ENCODE measurements at regions not wholly inside any gene's neighbourhood (a gene's known extent, or its start where the extent isn't known, plus 50 kb on each side); places are given as distances from the start of the nearest gene placed in this dataset.

DNA sequence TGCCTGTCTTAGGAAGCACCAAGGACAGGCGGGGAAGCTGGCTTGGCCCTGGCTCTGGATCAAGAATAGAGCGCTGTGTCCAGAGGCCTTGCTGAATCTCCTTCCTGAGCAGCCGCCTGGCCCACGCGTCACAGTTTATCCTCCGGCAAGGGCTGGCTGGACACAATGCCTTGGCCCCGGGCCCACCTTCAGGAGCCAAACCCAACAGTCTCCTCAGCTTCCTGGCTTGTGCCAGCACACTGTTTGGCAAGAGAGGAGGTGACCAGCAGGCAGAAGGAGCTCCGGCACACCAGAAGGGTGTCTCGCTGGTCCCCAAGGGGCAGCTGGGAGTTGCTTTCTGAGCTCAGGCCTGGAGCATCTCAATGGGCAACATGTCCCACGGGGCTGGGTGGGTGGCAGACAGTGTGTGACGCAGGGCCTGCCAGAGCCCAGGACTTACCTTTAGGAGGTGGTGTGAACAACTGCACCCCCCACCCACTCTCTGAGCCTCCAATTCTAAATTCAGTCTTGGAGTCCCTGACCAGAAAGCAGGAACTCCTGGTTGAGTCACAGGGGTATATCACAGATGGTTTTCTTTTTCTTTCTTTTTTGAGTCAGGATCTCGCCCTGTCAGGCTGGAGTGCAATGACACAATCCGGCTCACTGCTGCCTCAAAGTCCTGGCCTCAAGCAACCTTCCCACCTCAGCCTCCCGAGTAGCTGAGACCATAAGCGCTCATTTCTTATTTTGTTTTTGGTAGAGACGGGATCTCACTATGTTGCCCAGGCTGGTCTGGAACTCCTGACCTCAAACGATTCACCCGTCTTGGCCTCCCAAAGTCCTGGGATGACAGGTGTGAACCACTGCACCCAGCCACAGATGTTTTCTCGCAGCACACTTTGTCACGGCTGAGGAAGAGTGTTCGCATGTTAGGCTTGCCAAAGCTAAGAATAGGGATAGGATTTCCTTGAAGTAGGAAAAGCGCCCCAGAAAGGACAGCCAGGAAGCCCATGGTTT lies 361.2 kb downstream of the BCOR start (continued):
- TF ChIP-seq, protein P1, sequence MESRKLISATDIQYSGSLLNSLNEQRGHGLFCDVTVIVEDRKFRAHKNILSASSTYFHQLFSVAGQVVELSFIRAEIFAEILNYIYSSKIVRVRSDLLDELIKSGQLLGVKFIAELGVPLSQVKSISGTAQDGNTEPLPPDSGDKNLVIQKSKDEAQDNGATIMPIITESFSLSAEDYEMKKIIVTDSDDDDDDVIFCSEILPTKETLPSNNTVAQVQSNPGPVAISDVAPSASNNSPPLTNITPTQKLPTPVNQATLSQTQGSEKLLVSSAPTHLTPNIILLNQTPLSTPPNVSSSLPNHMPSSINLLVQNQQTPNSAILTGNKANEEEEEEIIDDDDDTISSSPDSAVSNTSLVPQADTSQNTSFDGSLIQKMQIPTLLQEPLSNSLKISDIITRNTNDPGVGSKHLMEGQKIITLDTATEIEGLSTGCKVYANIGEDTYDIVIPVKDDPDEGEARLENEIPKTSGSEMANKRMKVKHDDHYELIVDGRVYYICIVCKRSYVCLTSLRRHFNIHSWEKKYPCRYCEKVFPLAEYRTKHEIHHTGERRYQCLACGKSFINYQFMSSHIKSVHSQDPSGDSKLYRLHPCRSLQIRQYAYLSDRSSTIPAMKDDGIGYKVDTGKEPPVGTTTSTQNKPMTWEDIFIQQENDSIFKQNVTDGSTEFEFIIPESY (IDR thresholded peaks at IDR 0.05): no peak
- no peak for TF ChIP-seq TAF1 (conservative IDR thresholded peaks at IDR 0.05)
- TF ChIP-seq NR2F2 (IDR thresholded peaks at IDR 0.05): no peak
- TF ChIP-seq EGR1 (IDR thresholded peaks at IDR 0.05; ENCODE audit: low read depth in 2 of 2): no peak
- no peak for TF ChIP-seq HNF4G (IDR thresholded peaks at IDR 0.05)

- H3K9me3 ChIP-seq (ENCODE audit: control insufficient read depth in 4 of 4, low read length in 3 of 4): no peaks in the 10 kb centered on the region
- WGBS: 40% methylated on average over 7 of the region's 7 CpGs
- peaks cover 8 to 14% (median 10%) of the 10 kb centered on the region in 4 donors for H3K4me1 ChIP-seq (ENCODE audit: control insufficient read depth in 4 of 4, insufficient read depth in 4 of 4, low read length in 3 of 4)
- DNase-seq (ENCODE audit: low spot score): no peak
- H3K36me3 ChIP-seq (ENCODE audit: control insufficient read depth in 4 of 4, insufficient read depth in 3 of 4, low read depth in 1 of 4, low read length in 3 of 4): no peaks in the 10 kb centered on the region
- no peaks in the 10 kb centered on the region for H3K27me3 ChIP-seq (ENCODE audit: control insufficient read depth in 4 of 4, insufficient read depth in 4 of 4, low read length in 3 of 4)
- no peak overlapping the region for H3K9ac ChIP-seq (ENCODE audit: low read depth in 1 of 2, low read length in 2 of 2)
- no peak for TF ChIP-seq FOXA1 (IDR thresholded peaks at IDR 0.05)
- no peak for TF ChIP-seq SP1 (IDR thresholded peaks at IDR 0.05)
- TF ChIP-seq RAD21 (IDR thresholded peaks at IDR 0.05): peak; percentile 4 to 19
- peak; percentile 26 to 46 for TF ChIP-seq RXRA (IDR thresholded peaks at IDR 0.05)
- TF ChIP-seq HNF4A (conservative IDR thresholded peaks at IDR 0.05): peak in 1 of 2 donors; percentile 28
- peak; percentile 28 for TF ChIP-seq YY1 (IDR thresholded peaks at IDR 0.05)
- no peak overlapping the region for H3K4me3 ChIP-seq (ENCODE audit: low read depth in 1 of 3, low read length in 3 of 3)
- H3K27ac ChIP-seq (ENCODE audit: low read depth in 1 of 2, low read length in 2 of 2): no peak overlapping the region
Observed at GRCh38 chrX:39739585-39739984, 358.2 kb downstream of the BCOR start.

DNA sequence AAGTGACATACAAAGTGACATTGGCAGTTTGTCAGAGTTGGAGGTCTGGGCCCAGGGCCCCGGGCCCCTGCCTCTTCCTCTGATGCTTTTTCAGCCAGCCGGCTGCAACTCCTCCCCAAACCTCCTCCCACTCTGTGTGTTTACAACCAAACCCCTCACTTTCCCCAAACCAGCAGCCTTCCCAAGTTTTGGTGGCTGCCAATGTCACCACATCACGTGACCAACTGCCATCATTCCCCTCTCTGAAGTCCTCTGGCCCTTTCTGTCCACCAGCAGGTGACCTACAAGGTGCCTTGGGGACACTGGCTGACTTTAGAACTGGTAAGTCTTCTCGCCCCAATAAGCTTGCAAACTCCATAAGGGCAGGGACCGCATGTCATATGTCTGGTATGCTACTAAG lies 357.7 kb downstream of the BCOR start:
- H3K27ac ChIP-seq (ENCODE audit: low read depth in 1 of 2, low read length in 2 of 2): no peak overlapping the region
- 89% methylated on average over 5 of the region's 5 CpGs for WGBS
- H3K4me3 ChIP-seq (ENCODE audit: low read depth in 1 of 3, low read length in 3 of 3): no peak overlapping the region
- no peaks in the 10 kb centered on the region for H3K27me3 ChIP-seq (ENCODE audit: control insufficient read depth in 4 of 4, insufficient read depth in 4 of 4, low read length in 3 of 4)
- no peak overlapping the region for H3K9ac ChIP-seq (ENCODE audit: low read depth in 1 of 2, low read length in 2 of 2)
- H3K4me1 ChIP-seq (ENCODE audit: control insufficient read depth in 4 of 4, insufficient read depth in 4 of 4, low read length in 3 of 4): peaks cover 5 to 14% (median 9%) of the 10 kb centered on the region in 4 donors
- no peaks in the 10 kb centered on the region for H3K36me3 ChIP-seq (ENCODE audit: control insufficient read depth in 4 of 4, insufficient read depth in 3 of 4, low read depth in 1 of 4, low read length in 3 of 4)
- no peak for DNase-seq (ENCODE audit: low spot score)
- H3K9me3 ChIP-seq (ENCODE audit: control insufficient read depth in 4 of 4, low read length in 3 of 4): no peaks in the 10 kb centered on the region
- no peak for TF ChIP-seq HNF4A (conservative IDR thresholded peaks at IDR 0.05)
- TF ChIP-seq, protein P2, sequence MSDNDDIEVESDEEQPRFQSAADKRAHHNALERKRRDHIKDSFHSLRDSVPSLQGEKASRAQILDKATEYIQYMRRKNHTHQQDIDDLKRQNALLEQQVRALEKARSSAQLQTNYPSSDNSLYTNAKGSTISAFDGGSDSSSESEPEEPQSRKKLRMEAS (IDR thresholded peaks at IDR 0.05): no peak
- TF ChIP-seq TAF1 (conservative IDR thresholded peaks at IDR 0.05): no peak
- TF ChIP-seq SP1 (IDR thresholded peaks at IDR 0.05): no peak
- no peak for TF ChIP-seq HNF4G (IDR thresholded peaks at IDR 0.05)
- TF ChIP-seq RXRA (IDR thresholded peaks at IDR 0.05): no peak
- TF ChIP-seq, protein P3, sequence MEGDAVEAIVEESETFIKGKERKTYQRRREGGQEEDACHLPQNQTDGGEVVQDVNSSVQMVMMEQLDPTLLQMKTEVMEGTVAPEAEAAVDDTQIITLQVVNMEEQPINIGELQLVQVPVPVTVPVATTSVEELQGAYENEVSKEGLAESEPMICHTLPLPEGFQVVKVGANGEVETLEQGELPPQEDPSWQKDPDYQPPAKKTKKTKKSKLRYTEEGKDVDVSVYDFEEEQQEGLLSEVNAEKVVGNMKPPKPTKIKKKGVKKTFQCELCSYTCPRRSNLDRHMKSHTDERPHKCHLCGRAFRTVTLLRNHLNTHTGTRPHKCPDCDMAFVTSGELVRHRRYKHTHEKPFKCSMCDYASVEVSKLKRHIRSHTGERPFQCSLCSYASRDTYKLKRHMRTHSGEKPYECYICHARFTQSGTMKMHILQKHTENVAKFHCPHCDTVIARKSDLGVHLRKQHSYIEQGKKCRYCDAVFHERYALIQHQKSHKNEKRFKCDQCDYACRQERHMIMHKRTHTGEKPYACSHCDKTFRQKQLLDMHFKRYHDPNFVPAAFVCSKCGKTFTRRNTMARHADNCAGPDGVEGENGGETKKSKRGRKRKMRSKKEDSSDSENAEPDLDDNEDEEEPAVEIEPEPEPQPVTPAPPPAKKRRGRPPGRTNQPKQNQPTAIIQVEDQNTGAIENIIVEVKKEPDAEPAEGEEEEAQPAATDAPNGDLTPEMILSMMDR (IDR thresholded peaks at IDR 0.05; ENCODE audit: low read depth, low read length, missing input control): no peak
- no peak for TF ChIP-seq FOXA1 (IDR thresholded peaks at IDR 0.05)
- TF ChIP-seq NR2F2 (IDR thresholded peaks at IDR 0.05): no peak
- TF ChIP-seq, protein P4, sequence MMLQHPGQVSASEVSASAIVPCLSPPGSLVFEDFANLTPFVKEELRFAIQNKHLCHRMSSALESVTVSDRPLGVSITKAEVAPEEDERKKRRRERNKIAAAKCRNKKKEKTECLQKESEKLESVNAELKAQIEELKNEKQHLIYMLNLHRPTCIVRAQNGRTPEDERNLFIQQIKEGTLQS (IDR thresholded peaks at IDR 0.05): no peak
- no peak for TF ChIP-seq FOXA2 (IDR thresholded peaks at IDR 0.05)
- TF ChIP-seq YY1 (IDR thresholded peaks at IDR 0.05): no peak
